SK-N-MC (cell line): ENCODE measurements at regions not wholly inside any gene's neighbourhood (a gene's known extent, or its start where the extent isn't known, plus 50 kb on each side); places are given as distances from the start of the nearest gene placed in this dataset.

Experiments
- DNase-seq: peaks from one replicate; pipeline ENCODE4 v3.0.0-alpha.2; 2011; ENCODE audit warnings: low read depth, low spot score
- H3K27ac ChIP-seq: fragments of 200-600 bp; sonication (generic); 2 replicates; pipeline ENCODE4 v1.5.1; 2016; ENCODE audit warnings: mixed run types
- H3K36me3 ChIP-seq: fragments of 200-600 bp; sonication (generic); 2 replicates; pipeline ENCODE4 v1.6.1; 2017; ENCODE audit warnings: antibody characterized with exemption, low read length, mixed read lengths; ENCODE audit not compliant: insufficient read depth
- H3K4me3 ChIP-seq: fragments of 200-600 bp; sonication (generic); 2 replicates; pipeline ENCODE4 v1.5.1; 2016
- H3K9ac ChIP-seq: fragments of 200-600 bp; sonication (generic); 2 replicates; pipeline ENCODE4 v1.8.0; 2017; ENCODE audit warnings: mixed run types, mixed read lengths; ENCODE audit not compliant: insufficient read length
- H3K9me3 ChIP-seq: fragments of 200-600 bp; sonication (generic); 2 replicates; pipeline ENCODE4 v1.6.1; 2017; ENCODE audit warnings: low read depth, mild to moderate bottlenecking, antibody characterized with exemption, low read length, moderate library complexity, mixed read lengths
- EZH2 ChIP-seq: fragments of 200-600 bp; sonication (generic); IDR thresholded peaks from one replicate; pipeline ENCODE4 v1.6.1; 2017; ENCODE audit warnings: antibody characterized with exemption
- FOXP2 ChIP-seq: optimal IDR thresholded peaks from 2 replicates; pipeline ENCODE3; 2011; ENCODE audit warnings: mild to moderate bottlenecking, moderate library complexity; ENCODE audit not compliant: insufficient read depth; ENCODE audit errors: extremely low read length, control extremely low read depth
- POLR2AphosphoS5 ChIP-seq: IDR thresholded peaks from 2 replicates; pipeline ENCODE4 v1.6.1; 2012; ENCODE audit warnings: mild to moderate bottlenecking, low read depth, low read length, borderline replicate concordance

DNA sequence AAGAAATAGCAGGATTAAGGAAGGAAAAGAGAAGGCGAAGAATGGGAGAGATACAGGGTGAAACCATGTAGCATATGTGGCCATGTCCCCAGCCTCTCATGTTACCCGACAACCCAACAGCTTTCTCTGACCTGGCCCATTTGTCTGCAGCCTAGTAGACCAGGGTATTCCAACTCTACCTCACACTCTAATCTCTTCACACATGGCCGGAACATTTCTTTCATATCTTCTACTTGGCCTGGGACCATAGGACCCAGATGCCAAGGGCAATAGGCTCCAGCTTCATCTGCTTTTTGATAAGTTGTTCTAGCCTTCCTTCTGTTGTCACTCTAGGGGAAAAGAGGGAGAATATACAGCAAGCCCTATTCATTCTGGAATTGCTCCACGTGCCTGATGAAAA lies 95.0 kb upstream of the DPT start:
- Histone ChIP-seq H3K9ac (no peak overlapping the region), H3K9me3 (no peaks in the 10 kb centered on the region), H3K36me3 (no peaks in the 10 kb centered on the region), H3K27ac (no peak overlapping the region), H3K4me3 (no peak overlapping the region)
- no peak for DNase-seq
- TF ChIP-seq POLR2AphosphoS5 (no peak), FOXP2 (no peak), EZH2 (no peak)

DNA sequence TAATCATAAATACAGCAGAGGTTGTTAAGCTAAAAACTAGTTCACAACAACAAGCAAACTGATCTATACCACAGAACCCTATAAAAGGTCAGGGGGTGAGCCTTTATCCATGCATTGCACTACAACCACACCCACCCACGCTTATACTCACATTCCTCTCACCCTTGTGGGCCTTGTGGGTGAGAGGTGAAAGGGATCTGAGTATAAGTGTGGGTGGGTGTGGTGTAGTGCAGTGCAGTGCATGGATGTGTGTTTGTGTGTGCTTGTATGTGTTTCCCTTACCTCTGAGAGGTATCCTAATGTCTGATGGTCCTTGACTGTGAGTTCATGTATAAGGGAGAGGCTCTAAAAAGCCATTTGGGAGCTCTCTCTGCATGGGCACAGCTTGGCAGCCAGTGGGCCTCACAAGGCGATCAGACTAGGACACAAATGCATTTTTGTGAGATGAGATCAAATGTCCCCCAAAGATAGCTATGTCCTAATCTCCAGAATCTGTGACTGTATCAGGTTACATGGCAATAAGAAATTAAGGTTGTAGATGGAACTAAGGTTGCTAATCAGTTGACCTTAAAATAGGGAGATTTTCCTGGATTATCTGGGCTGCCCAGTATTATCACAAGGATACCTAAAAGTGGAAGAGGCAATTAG lies 95.5 kb upstream of the DPT start:
- Histone ChIP-seq H3K36me3 (no peaks in the 10 kb centered on the region), H3K9me3 (no peaks in the 10 kb centered on the region), H3K27ac (no peak overlapping the region), H3K9ac (no peak overlapping the region), H3K4me3 (no peak overlapping the region)
- TF ChIP-seq EZH2: no peak
- no peak for TF ChIP-seq FOXP2
- no peak for TF ChIP-seq POLR2AphosphoS5
- DNase-seq: no peak

DNA sequence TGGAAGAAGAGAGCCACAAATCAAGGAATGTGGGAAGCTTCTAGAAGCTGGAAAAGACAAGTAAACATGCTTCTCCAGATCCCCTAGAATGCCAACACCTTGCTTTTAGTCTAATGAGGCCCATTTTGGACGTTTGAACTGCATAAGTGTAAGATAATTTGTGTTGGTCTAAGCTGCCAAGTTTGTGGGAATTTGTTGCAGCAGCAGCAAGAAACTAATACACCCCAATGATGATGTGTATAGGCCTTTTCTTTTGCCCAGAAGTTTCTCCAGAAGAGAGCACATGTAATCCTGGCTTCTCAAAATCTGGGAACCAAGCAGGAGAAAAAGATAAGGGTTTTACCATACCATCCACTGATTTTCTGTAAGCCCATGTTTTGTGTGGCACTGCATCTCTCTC lies 96.1 kb upstream of the DPT start:
- Histone ChIP-seq H3K9me3 (no peaks in the 10 kb centered on the region), H3K4me3 (no peak overlapping the region), H3K9ac (no peak overlapping the region), H3K36me3 (no peaks in the 10 kb centered on the region), H3K27ac (no peak overlapping the region)
- no peak for DNase-seq
- no peak for TF ChIP-seq POLR2AphosphoS5
- TF ChIP-seq FOXP2: no peak

DNA sequence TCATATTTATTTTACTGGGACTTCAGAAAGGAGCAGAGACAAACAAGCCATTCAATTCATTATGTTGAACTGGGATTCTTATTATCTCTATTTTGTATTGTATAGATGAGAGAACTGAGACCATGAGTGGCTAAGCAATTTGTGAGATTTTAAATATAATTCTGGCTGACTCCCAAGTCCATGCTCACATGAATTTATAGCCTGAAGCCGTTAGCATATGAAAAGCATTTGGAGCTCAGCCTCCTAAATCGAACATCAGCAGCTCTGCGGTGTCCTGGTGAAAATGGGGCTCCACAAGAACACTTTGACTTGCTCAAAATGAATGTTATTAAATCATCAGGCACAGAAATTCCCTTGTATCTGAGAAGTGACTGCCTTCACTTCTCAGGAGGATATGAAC lies 96.8 kb upstream of the DPT start:
- Histone ChIP-seq H3K36me3 (no peaks in the 10 kb centered on the region), H3K27ac (no peak overlapping the region), H3K9ac (no peak overlapping the region), H3K4me3 (no peak overlapping the region), H3K9me3 (no peaks in the 10 kb centered on the region)
- DNase-seq: no peak
- TF ChIP-seq EZH2 (no peak), POLR2AphosphoS5 (no peak), FOXP2 (no peak)

DNA sequence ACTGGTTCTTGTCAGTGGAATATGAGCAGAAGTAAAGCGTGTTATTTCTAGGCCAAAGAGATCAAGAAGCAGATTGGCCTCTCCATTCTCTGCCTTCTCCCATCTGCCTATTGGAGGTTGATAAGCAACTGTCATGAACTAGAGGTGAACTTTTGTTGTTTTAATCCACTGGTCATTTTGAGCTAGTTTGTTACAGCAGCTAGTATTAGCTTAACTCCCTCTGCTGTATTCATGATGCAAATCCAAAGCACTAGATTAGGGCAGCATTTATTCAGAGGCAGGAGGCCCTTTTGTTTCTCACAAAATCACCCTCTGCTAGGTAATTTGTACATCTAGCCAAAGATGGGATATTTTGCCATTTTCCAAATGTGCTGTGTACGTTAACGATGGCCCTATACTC lies 97.3 kb upstream of the DPT start:
- TF ChIP-seq FOXP2 (no peak), POLR2AphosphoS5 (no peak), EZH2 (no peak)
- no peak overlapping the region for H3K9ac ChIP-seq
- H3K36me3 ChIP-seq: no peaks in the 10 kb centered on the region
- H3K9me3 ChIP-seq: no peaks in the 10 kb centered on the region
- no peak overlapping the region for H3K27ac ChIP-seq
- H3K4me3 ChIP-seq: no peak overlapping the region
- DNase-seq: no peak

DNA sequence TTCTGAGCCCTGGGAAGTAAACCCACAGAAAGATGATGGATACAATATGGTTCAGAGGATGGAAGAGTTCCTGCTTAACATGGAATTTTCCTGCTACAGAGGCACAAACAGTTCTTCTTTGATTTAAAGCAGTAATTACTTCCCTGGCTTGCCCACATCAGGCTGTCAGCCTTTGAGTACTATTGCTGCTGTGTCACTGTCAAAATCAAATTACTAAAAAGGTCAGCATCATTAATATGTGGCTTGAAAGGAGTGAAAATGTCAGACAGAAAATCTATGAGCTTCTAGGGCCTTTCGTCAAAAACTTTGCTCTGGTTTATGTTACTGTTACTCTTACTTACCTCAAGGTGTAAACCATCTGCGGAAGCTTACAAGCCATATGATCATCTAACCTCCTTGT lies 98.6 kb upstream of the DPT start:
- no peak overlapping the region for H3K9ac ChIP-seq
- no peaks in the 10 kb centered on the region for H3K9me3 ChIP-seq
- DNase-seq: no peak
- H3K36me3 ChIP-seq: no peaks in the 10 kb centered on the region
- no peak overlapping the region for H3K27ac ChIP-seq
- no peak overlapping the region for H3K4me3 ChIP-seq
- TF ChIP-seq POLR2AphosphoS5 (no peak), EZH2 (no peak), FOXP2 (no peak)

DNA sequence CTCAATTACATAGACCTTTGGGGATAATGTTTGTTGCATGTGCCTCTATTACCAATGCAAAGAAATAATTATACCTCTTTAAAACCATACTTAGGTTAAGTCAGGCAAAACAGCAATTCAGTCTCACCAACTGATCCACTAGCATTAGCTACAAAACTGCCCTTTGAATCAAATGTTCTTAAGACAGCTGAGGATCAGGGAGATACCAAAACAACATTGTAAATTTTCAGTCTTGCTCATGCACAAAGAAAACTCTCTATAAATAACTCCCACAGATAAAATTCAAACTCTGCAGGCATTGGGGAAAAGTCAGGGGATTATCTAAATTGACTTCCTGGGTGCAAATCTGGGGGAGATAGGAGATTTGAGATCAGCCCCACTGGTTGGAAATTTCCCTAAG lies 100.9 kb upstream of the DPT start:
- Histone ChIP-seq H3K9ac (no peak overlapping the region), H3K27ac (no peak overlapping the region), H3K9me3 (no peaks in the 10 kb centered on the region), H3K36me3 (no peaks in the 10 kb centered on the region), H3K4me3 (no peak overlapping the region)
- no peak for DNase-seq
- no peak for TF ChIP-seq POLR2AphosphoS5
- no peak for TF ChIP-seq EZH2
- no peak for TF ChIP-seq FOXP2

DNA sequence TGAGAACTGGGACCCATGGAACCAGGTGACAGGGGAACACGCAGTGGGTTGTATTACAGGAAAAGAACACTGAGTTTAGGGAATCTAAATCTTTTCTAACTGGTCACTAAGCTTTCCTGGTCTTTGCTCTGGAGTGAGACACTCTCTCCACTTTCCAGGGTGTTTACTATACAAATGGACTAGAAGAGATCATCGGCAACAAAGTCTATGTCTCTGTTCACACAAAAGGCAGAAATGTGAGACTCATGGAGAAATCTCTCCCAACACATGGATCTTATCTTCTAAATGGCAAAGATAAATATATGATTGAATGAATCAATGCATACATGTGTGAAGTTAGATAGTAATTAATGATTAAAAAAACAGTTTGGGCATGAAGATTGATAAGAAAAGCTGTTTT lies 101.6 kb upstream of the DPT start:
- Histone ChIP-seq H3K9ac (no peak overlapping the region), H3K36me3 (no peaks in the 10 kb centered on the region), H3K4me3 (no peak overlapping the region), H3K27ac (no peak overlapping the region), H3K9me3 (no peaks in the 10 kb centered on the region)
- TF ChIP-seq EZH2 (no peak), FOXP2 (no peak), POLR2AphosphoS5 (no peak)
- no peak for DNase-seq

DNA sequence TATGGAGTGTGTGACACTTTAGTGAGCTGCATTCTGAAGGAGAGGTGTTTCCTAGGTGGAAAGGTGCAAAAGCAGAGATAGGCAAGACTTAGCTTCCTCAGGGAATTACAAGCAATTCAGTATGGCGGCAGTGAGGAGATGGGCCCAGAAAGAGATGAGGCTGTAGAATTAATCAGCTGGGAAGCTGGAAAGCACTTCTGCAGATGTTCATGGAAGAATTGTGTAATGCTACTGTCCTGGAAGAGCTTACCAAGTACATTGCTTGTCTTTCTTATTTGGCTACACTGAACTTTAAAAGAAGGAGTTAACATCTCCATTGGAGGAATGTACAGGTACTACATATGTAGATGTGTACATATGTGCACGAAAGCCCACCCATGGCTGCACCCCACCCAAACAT lies 103.7 kb upstream of the DPT start:
- H3K9ac ChIP-seq: no peak overlapping the region
- DNase-seq: no peak
- no peak overlapping the region for H3K4me3 ChIP-seq
- H3K9me3 ChIP-seq: no peaks in the 10 kb centered on the region
- H3K36me3 ChIP-seq: no peaks in the 10 kb centered on the region
- no peak for TF ChIP-seq FOXP2
- TF ChIP-seq POLR2AphosphoS5: no peak
- no peak for TF ChIP-seq EZH2
- H3K27ac ChIP-seq: no peak overlapping the region
